ENCODE measurements at regions not wholly inside any gene's neighbourhood (a gene's known extent, or its start where the extent isn't known, plus 50 kb on each side); places are given as distances from the start of the nearest gene placed in this dataset.
A peak's percentile ranks its signal among the peaks of the same experiment; 100 is the strongest.

DNA sequence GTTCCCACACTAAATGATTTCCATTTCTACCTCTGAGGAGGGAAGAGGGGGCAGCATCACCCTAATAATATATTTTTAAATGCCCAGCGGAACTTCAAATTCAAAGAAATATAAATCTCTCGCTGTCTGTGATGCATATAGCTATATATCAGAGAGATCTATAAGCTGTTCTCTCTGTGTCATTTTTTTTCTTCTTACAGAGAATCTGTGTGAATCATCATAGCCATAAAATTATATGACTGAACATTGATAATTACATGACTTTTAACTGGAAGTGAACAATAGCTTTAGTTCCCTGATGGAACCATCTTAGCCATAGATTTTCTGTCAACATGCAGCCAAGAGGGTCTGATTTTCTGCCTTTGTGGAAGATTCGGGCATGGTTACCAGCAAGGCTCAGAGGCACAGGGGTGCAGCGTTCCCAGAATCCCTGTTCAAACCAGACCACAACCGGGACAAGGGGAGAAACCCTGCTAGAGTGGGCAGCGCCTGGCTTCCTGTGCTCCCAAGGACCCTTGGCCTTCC is 93.7 kb upstream of the OSMR start:
- DNase-seq (ENCODE audit: low read depth in 2 of 2): no peak

DNA sequence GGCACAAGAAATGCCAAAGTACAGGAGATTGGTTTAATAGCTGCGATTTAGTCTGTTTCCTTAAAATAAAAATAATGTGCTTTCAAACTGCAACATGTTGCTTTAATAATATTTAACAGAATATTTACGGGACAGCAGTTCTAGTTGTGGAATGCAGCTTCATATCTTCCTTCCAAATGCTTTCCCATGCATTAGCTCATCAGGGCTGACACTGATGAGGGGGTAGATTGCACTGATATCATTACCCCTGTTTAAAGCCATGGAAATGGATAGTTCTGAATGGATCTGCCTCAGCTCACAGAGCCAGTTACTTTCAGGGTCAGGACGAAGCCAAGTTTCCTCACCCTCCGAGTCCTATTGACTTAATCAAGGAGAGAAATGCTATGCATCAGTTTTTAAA is 93.2 kb upstream of the OSMR start:
- DNase-seq (ENCODE audit: low read depth in 2 of 2): peak in 1 of 2 experiments; percentile 28

DNA sequence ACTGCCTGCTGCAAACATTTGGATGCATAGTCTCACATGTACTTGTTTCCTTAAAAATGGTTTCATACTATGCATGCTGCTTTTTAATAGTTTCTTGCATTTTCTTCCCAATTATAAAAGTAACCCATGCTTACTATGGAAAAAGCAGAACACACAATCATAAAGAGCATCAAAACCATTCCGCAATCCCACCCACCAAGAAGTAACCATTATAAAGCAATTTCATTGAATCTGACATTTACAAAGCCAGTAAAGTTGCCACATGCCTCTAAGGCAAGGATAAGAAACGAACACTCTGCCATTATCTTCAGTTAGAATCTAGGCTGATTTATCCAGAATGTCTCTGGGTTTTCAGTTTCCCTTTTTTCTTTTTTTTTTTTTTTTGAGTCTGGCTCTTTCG is 92.7 kb upstream of the OSMR start:
- DNase-seq (ENCODE audit: low read depth in 2 of 2): no peak

DNA sequence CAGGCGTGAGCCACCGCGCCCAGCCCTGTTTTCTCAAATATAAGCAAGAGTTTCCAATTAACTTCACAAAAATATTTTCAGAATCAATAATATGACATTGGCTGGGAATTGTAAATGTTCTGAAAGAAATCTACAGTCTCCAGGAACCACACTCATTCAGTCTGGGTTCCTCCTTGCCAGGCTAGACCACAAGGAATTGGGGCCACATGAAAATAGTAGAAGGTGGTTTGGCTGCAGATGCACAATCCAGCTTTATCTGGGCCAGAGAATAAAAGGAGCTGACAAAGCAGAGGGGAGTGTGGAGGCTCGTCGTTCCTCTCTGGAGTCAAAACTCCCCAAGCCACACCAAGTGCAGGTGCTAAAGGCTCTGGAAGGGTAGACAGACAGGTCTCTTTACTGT is 92.0 kb upstream of the OSMR start:
- DNase-seq (ENCODE audit: low read depth in 2 of 2): no peak

DNA sequence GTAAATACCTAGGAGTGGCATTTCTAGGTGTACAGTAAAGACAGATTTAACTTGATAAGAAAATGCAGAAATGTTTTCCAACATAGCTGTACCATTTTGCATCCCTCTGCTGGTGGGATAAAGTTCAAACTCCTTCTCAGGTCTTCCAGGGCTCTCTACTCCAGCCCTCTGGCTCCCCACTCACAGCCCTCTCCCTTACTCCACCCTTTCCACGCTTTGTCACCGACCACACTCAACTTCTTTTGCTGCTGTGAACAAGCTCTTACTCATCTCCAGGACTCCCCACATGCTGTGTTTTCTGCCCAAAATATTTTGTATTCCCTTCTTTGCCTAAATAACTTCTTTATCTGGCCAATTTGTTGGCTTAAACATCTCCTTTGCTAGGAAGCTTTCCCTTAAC is 90.6 kb upstream of the OSMR start:
- DNase-seq (ENCODE audit: low read depth in 2 of 2): peak in 1 of 2 experiments; percentile 36

DNA sequence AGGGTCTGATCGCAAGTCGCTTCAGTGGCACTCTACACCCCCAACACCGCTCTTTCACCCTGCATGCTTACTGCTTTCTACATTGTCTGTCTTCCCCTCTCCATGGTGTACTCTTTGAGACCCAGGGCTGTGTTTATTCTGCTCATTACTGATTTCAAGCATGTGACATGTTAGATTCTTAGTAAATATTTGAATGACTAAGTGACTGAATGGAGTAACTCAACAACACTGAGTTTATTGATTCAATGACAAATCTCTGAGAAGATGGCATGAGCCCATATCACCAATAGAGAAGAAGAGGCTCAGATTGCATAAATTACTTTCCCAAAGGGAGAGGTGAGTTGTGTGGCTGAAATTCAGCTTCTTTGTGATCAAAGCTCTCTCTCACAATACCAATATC is 89.7 kb upstream of the OSMR start:
- DNase-seq (ENCODE audit: low read depth in 2 of 2): no peak

DNA sequence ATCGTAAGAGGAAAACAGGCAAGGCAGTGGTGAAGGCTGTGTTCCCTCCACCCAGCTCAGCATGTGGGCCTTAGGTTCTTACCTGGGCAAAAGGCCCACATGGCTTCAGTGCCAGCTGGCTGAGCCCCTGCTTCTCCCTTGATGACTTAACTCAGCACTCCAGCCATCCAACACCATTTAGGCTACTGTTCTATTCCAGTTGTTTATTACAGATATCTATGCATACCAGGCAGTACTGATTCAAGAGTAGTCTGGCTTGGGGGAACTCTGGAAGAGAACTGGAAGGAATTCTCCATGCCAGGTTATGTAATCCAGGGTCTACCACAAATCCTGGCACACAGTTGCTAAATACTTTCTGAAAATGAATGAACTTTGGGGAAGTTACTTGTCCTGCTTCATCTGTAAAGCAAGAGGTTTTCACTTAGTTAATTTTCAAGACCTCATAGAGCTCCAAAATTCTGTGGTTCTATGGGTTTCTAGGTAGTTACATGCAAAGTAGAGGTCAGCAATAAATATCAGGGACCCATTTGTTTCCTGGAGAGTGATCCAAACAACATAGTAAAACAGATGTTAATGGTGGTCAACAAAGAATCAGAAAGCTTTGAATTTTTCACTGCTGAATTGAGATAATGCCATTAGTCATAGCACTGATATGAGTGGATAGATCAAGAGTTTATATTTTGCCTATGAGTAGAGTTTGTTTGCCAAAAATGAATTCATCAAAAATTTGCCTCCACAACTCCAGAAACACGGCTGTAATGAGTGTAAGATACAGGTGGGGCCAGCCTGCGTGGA is 88.2 kb upstream of the OSMR start:
- no peak for DNase-seq (ENCODE audit: low read depth in 2 of 2)

DNA sequence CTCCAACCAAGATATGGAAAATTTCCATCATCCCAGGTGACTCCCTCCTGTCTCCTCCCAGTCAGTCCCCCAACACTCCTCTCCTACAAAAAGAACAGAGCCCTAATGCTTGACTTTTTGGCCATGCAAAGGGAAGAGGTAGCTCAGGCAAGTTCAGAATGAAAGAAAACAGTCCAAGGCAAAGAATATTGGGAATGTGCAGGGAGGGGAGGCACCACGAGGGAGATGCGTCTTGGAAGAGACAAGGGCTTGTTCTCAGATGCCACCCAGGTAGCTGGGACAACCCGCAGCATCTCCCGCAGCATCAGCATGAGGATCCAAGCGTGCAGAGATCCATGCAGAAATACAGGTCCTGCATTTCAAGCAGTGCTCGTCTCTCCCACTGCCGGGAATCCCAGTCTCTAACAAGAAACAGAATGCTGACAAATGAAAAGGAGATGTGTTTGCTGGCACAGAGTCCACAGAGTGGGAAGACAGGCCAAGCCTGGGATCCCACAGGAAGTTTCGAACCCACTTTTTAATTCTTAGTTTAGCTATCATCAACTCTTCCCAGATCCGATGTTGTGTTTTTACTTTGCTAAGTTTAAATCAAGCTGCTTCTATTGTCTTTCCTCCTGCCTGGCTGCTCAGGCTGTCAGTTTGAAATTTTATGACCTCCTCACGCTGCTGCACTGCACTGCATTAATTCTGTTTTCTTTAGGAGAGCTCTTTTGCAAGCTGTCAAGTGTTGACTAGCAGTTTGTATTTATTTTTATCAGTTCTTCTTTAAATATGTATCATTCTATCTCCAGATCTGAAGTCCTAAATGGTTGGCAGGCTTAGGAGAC is 86.8 kb upstream of the OSMR start:
- peak; percentile 71 to 72 for DNase-seq (ENCODE audit: low read depth in 2 of 2)

DNA sequence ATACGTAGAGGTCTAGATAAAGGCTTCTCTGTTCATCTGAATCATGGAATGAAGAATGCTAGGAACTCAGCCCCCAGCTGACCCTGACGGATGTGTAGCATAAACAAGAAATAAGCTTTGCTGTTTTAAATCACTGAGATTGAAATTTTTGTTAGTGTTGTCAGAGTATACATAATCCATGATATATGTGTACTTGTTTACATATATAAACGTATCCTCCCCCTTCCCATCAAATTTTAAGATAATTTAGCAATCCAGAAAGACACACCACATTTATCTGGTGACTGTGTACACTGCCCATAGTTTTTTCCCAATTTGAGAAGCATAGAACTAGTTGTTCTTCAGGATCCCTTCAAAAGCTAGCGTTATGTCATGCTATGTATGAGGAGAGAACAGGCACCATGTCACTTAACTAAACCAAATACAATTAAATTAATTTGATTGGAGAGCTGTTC is 80.8 kb upstream of the OSMR start:
- no peak for DNase-seq (ENCODE audit: low read depth in 2 of 2)

DNA sequence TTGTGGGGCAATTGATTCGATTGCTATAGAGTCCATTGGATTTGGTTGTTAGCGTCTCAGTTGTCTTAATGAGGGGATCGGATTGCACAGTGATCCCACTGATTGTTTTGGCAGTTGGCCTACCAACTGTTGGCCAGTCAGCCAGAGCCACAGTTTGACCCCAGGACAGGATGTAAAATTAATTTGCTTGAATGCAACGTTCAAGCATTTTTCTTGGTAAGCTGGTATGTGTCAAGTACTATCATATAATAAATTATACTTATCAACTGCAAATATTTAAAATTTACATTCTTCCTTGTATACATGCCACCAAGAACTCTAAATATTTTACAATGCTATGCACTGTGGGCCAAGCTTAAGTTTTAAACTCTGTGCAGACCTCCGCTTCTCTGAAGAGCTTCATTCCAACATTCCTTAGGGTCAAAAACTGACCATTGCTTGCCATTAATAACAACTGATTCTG is 80.4 kb upstream of the OSMR start:
- no peak for DNase-seq (ENCODE audit: low read depth in 2 of 2)

DNA sequence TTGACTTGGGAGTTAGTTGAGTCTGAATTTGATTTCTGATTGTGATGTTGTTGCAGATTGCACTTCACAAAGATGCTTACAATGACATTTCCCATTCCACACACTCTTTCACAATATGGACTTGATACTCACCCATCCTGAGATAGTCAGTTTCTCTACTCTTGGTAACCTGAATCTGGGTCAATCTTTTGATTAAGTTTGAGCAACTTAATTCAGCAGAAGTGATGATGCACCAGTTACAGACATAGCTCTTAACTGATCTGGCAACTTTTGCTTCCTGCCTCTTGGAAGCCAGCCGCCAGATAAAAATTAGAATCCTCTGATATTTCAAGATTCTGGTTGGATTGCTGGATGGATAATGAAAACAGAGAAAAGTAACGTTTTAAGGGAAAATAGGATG is 79.7 kb upstream of the OSMR start:
- no peak for DNase-seq (ENCODE audit: low read depth in 2 of 2)

DNA sequence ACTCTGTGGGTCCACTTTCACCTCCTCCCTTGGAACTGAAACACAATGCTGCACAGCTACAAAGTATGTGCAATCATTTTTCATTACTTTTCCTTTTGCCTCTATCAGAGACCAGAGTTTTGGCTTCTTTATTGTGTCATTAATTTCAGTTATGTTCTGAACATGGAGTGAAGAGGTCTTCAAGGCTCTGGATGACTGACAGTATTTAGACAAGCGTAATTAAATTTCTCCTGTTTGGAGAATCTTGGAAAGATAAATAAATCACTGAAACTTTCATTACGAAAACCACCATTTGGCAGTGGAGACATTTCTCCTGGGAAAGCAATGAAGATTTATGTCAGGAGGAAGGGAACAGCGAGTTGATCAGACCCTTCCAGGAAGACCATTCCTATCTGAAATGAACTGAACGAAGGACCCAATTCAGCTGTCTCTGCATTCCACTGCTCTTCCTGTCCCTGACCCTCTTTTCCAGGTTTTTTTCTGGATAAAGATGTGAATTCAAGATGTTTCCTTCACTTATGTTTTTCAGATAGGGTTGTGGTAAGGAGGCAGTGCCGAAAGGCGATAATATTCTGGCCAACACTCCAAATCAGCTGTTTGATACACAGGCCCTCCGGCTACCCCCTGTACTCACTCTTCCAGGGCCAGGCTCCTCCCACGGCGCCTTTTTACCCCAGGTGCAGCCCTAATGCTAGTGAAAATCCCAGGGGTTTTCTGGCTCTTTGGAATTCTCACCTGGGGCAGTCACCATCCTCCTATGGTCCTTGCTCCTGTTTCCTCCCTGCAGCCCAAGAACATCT is 77.2 kb upstream of the OSMR start:
- no peak for DNase-seq (ENCODE audit: low read depth in 2 of 2)

DNA sequence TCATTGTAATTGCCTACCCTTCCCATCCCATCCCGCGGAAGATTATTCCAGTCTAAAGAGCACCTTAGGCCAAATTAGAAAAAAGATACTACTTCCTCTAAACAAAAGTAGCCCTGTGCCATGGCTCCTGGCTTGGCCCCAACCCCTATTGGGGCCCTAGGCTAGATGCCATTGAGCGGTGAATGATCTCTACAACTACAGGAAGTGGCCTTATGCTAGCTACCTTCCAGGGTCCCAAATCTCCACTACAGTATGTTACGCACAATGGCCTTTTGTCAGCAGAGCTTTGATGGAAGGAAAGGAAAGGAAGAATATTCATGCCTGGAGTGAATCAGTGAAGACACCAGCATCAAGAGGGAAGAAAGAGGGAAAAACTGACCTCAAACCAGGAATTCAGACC is 73.3 kb upstream of the OSMR start:
- DNase-seq (ENCODE audit: low read depth in 2 of 2): no peak

DNA sequence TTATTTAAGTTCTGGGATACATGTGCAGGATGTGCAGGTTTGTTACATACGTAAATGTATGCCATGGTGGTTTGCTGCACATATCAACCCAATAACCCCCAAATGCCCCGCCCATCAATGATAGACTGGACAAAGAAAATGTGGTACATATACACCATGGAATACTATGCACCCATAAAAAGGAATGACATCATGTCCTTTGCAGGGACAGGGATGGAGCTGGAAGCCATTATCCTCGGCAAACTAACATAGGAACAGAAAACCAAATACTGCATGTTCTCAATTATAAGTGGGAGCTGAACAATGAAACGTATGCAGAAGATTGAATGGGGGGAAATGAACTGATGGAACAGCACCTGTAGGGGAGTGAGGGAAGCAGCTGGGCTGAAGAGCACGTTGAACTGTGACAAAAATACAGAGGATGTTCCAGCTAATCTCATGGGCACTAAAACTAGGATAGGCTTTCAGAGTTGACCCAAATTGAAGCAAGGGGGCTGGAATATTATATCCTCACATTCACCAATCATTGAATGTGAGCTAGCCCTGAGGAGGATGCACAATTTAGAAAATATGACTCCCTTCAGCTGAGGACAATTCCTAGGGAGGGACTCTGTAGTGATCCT is 70.5 kb upstream of the OSMR start:
- DNase-seq (ENCODE audit: low read depth in 2 of 2): no peak

DNA sequence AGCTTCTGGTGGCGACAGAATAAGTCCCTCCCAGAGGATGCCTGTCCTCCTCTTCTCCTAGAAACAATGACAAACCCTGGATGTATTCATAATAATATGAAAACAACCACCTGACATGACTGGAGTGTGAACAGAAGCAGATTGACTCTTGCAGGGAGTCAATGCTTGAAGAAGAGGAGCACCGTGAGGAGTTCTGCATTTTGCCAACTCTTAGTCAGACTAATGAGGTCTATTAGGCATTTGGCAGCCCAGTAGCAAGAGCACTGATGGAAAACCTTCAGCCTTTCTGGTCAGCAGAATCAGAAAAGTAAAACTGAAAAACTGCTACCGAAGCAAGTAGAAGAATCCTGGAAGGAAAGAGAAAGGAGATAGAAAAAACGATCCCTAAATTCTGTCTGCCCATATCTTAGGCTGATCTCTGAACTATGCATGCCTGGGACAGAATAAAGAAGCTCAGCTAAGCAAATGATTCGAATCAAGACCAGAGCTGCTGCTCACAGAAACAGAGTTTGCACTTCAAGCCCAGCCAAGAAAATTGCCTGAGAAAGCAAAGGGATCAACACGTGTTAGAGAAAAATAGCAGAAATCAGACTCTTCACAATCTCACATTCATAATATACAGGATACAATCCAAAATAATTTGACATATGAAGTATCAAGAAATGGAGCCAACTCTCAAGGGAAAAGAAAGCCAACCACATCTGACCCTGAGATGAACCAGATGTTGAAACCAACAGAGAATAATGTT is 69.5 kb upstream of the OSMR start:
- no peak for DNase-seq (ENCODE audit: low read depth in 2 of 2)

DNA sequence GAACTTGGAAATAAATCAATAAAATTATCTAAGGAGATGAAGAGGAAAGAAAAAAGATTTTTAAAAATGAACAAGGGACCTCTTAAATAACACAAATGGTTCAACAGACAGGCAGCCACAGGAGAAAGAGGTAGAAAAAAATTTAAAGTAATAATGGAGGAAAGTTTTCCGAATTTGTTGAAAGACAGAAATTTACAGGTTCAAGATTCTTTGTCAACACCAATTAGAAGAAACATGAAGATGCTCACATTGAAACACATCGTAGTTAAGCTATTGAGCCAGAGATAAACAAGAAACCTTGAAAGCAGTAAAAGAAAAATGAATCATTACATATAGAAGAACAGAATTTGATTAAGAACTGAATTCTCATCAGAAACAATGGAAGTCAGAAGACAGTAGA is 68.7 kb upstream of the OSMR start:
- DNase-seq (ENCODE audit: low read depth in 2 of 2): no peak

DNA sequence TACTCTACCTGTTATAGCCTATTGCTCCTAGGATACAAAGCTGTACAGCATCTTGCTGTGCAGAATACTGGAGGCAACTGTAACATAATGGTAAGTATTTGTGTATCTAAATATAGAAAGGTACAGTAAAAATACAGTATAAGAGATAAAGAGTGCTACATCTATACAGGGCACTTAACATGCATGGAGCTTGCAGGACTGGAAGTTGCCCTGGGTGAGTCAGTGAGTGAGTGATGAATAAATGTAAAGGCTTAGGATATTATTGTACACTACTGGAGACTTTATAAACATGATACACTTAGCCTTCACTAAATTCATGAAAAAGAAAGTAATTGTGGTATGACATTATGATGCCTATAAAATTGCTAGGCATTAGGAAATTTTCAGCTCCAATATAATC is 65.5 kb upstream of the OSMR start:
- no peak for DNase-seq (ENCODE audit: low read depth in 2 of 2)

DNA sequence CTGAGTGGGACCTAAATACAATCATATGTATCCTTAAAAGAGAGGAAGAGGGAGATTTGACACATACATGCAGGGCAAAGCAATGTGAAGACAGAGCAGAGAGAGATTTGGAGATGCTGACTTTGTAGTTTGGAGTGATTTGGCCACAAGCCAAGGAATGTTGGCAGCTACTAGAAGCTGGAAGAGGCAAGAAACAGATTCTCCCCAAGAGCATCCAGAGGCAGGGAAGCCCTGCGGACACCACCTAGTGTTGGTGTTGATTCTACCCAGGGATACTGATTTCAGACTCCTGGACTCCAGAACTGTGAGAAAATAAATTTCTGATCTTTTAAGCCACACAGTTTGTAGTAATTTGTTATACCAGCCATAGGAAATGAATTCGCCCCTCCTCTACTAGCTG is 64.9 kb upstream of the OSMR start:
- DNase-seq (ENCODE audit: low read depth in 2 of 2): peak; percentile 79 to 80

DNA sequence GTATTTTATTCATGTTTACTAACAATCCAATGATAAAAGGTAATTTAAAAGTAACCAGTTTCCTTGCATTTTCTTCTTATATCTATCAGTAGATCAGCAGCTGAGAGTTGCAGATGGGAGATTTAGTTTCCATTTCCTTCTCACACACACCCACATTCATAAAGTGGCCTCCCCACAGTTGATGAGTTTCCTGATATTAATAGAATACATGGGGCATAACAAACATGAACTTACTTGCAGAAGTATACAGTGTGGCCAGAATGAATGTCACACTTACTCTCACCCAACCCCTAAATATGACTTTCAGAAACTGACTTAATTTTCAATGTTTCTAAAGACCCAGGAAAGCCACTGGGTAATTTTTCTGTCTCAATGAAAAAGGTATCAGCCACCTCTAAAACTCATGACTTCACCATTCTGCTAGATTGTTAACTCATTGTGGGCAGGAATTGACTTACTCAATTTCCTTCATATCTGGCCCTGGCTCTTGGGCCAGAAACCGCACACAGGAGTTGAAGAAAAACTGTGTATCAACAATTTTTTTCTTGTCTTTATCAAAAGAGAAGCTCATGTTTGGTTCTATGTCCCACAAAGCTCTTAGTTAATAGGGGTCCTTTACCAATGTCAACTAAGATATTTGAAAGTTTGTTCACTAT is 63.5 kb upstream of the OSMR start:
- no peak for DNase-seq (ENCODE audit: low read depth in 2 of 2)

DNA sequence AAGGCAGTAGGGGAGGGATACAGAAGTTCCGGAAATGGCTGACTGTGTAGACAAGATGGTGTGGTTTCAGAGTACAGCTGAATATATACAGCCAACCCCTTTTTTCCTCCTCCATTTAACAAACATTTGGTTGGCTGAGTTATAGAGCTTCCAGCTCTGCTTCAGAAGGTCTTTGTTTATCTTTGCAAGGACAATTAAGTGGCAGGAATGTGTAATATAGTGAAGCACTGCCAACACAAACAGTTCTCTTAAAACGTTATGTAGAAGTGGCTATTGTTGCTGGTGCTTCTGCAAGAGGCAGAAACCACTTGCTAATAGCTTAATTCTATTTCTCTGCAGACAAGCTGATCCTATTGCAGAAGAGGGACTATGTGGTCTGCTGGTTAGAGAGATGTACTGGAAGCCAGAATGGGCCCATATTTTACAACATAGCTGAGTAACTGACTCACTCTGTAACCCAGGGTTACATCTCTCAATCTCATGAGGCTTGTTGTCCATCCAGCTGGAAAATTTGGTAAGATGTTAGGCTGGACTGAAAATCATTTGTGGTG is 62.7 kb upstream of the OSMR start:
- DNase-seq (ENCODE audit: low read depth in 2 of 2): peak; percentile 95 to 97

Measured in fibroblast of skin of left quadriceps (primary cell).